ENCODE measurements at regions not wholly inside any gene's neighbourhood (a gene's known extent, or its start where the extent isn't known, plus 50 kb on each side); places are given as distances from the start of the nearest gene placed in this dataset.

DNA sequence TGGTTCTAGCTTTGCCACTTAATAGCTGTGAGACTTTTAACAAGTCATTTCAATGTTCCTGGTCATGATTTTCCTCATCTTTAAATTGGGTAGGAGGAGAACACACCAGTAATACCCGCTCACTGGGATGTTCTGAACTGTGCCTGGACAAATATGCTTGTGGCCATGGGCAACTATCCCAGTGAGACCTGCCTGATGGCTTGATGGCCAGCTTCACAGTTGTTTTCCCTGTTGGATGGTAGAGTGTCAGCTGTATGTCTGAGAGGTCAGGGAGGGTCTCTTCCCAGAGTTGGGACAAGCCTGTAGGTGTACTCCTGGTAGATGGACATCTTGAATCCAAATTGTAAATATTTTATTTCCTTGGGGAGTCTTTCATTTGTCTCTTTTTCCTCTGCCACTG lies 92.5 kb upstream of the PFN2 start:
- TF ChIP-seq, protein P1, sequence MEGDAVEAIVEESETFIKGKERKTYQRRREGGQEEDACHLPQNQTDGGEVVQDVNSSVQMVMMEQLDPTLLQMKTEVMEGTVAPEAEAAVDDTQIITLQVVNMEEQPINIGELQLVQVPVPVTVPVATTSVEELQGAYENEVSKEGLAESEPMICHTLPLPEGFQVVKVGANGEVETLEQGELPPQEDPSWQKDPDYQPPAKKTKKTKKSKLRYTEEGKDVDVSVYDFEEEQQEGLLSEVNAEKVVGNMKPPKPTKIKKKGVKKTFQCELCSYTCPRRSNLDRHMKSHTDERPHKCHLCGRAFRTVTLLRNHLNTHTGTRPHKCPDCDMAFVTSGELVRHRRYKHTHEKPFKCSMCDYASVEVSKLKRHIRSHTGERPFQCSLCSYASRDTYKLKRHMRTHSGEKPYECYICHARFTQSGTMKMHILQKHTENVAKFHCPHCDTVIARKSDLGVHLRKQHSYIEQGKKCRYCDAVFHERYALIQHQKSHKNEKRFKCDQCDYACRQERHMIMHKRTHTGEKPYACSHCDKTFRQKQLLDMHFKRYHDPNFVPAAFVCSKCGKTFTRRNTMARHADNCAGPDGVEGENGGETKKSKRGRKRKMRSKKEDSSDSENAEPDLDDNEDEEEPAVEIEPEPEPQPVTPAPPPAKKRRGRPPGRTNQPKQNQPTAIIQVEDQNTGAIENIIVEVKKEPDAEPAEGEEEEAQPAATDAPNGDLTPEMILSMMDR (conservative IDR thresholded peaks at IDR 0.05), result no peak
- no peak for TF ChIP-seq ZFX (IDR thresholded peaks at IDR 0.05)

All from C4-2B (cell line).